Left forelimb (tissue), 1 donor: ENCODE measurements at regions not wholly inside any gene's neighbourhood (a gene's known extent, or its start where the extent isn't known, plus 50 kb on each side); places are given as distances from the start of the nearest gene placed in this dataset.

Experiments
- DNase-seq: peaks from one replicate; pipeline ENCODE4 v3.0.0-alpha.2; 2018; ENCODE audit warnings: low spot score

DNA sequence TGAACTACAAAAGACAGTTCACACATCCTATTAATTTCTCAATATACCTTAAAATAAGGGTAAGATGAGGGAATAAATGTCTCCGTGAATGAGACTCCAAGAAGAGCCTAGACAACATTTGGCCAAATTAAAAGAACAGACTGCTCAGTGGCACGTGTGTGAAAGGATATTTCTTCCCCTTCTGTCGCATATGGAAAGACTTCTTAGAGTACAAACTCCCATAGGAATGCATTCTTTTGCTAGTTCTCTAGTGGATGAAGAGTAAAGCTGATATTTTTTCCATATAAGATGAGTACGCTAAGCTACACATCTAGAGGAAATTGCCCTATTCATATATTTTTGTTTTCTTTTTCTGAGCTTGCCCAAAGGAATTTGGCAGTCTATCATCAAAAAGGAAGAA is 710.0 kb upstream of the ID2 start:
- DNase-seq: no peak

DNA sequence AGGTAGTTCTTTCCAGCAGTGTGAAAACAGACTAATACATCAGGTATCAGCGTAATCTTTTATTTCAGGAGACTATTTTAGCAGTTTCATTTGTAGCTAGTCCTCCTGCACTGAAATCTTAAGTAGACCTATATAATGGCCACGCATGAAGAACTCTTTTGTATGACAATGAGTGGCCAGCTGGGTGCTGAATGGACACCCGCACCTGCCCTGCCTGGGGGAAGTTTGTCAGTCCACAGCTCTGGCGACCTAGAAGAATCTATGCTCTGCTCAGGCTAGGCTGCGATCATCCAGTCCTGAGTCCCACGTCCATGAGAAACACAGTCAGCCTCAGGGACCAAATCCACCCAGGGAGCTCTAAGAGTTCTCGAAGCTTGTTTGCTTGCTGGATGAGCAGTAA is 709.2 kb upstream of the ID2 start:
- DNase-seq: no peak

DNA sequence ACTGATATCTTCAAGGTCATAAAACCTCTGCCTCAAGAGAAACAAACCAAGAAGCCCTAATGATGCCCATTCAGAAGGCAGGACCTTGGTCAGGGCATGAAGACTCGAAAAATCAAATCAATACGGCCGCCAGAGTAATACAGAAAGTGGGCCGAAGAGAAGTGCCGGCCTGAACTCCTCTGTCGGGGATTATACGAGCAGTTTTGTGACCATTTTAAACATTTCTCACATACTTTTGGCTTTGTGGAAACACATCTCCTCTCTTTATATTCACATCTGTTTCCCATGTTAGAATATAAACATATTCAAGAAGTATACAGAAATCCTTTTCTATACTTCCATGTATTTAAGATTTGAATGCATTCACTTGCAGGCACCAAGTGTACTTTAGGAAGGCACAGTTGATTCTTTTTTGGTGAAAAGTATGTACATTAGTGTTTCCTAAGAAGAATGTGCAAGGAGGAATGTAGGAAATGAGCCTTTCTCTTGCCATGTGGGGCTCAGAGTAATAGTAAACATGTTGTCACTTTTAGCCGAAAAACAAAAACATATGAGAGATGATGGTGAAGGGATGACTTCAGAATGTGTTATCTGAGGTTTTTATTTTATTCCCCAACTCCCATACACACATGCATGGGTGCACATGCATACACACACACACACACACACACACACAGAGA is 707.9 kb upstream of the ID2 start:
- DNase-seq: no peak

DNA sequence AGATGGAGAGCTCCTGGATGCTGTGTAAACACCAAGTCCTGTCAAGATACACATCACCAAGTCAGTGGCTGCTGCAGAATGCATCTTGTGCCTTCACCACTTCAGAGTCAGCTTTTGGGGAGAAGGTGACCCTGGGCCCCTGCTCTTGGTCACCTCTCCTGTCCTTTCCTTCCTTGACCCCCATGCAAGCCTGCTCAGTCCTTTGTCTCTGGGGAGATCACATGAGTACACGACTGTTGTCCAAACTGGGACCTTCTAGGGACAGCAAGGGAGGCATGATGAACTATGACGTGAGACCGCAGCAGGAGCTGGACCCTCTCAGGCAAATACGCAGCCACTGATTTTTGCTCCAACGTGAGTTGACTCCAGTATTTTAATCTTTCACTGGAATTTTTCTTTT is 706.9 kb upstream of the ID2 start:
- no peak for DNase-seq

DNA sequence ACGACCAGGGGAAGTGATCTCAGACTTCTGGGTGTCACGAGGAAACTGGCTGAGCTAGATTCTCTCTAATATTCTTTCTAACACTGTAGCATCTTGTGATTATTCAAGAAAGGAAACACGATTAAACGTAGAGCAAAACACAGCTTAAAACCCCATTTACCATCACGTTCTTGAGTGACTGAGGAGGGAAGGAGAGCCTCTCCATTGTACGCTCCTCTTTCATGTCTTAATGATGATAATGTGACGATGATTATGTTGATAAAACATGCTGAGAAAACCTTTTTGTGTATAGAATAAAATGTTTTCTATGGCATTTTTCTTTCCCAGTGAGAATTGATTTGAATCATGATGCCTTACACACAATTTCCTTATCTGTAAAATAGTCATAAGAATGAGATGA is 705.6 kb upstream of the ID2 start:
- DNase-seq: no peak

DNA sequence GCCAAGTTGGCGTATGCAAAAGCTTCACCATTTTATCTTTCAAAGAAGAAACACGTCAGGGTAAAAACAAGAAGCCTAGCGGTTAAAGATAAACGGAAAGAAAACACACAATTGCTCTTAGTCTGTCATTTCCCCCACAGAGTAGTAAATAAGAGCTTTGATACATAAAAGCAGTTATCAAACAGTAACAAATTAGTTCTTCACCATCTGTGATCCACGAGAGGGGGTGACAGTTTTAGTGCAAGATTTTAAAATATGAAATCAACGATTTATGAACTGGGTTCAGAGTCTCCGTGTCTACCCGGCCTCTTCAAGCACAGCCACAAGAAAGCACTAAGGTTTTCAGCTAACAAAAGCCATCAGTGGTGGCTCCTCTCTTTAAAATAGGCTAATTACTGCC is 703.9 kb upstream of the ID2 start:
- no peak for DNase-seq

DNA sequence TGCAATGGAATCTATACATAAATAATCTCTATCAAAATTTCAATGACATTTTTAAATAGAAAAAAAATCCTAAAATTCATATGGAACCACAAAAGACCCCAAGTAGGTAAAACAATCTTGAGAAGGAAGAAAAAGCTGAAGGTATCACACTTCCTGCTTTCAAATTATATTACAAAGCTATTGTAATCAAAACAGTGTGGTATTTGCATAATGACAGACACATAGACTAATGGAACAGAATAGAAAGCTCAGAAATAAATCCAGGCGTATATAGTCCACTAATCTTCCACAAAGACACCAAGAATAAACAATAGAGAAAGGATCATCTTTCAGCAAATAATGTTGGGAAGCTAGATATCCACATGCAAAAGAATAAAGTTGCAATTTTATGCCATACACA is 699.8 kb upstream of the ID2 start:
- DNase-seq: no peak

DNA sequence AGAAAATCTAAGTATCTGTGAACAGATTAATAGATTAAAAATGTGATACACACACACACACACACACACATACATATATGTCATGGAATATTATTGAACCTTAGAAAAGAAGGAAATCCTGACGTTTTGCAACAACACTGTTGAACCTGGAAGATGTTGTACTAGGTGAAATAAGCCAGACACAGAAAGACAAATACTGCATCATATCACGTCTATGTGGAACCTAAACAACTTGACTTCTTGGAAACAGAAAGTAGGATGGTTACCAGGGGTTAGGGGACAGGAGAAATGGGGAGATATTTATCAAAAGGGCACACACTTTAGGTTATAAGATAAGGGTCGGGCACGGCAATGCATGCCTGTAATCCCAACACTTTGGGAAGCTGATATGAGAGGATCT is 698.4 kb upstream of the ID2 start:
- DNase-seq: no peak

DNA sequence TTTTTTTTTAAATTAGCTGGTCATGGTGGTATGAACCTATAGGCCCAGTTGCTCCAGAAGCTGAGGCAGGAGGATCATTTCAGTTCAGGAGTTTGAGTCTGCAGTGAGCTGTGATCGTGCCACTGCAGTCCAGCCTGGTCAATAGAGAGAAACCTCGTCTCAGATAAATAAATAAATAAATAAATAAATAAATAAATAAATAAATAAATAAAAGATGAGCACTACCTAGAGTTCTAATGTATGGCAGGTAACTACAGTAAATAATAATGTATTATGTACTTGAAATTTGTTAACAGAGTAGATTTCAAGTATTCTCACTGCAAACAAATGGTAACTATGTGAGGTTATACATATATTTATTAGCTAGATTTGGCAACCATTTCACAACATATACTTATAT is 697.9 kb upstream of the ID2 start:
- no peak for DNase-seq

DNA sequence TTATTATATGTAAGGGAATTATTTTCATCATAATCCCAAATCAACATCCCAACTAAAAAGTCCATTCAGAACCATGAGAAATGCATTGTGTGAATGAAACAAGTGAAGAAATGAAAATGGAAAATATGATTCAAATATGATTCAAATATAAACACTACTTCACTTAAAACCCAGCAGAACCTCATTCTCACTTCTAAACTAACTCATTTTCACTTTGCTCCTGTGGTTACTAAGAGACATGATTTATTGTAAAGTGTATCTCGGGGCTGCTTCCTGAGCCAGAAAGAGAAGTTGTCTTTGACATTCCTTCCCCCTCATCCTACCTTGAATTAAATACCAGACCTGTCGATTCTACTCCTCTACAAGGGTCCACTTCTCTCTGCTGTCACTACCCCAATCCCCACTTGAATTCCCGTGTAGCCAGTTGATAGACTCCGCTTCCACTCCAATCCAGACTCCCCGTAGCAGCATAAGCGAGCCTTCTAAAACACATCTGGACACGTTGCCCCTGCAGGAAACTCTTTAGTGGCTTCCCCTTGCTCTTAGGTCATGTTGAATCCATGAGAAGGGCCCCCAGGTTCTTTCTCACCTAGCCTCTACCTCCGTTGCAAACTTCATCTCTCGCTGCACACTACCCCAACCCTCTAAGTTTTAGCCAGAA is 697.0 kb upstream of the ID2 start:
- DNase-seq: no peak

DNA sequence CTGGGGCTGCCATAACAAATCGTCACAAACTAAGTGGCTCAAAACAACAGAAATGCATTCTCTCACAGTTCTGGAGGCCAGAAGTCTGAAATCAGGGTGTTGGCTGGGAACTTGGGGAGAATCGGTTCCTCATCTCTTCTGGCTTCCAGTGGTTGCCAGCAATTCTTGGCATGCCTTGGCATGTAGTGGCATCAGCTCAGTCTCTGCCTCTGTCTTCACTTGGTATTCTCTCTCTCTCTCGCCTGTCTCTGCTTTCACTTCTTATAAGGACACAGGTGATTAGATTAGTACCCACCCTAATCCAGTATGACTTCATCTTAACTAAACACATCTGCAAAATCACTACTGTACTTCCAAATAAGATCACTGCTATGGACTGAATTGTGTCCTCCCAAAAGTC is 695.4 kb upstream of the ID2 start:
- no peak for DNase-seq

DNA sequence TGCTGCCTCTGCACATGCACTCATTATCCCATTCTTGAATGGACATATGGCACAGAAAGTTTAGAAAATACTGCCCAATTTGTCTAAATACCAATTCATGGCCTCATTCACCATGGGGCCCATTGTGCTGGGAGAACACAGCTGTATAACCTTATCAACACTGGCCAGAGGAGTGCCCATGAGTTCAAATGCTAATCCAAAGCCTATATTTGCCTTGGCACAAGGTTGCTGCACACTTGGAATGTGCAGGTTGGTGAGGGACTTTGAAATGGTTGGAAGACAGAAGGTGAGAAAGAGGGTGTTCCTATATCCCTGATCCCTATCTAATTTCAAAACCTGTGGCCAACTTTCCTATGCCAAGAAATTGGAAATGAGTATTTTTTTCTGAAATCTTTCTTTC is 693.9 kb upstream of the ID2 start:
- DNase-seq: no peak

DNA sequence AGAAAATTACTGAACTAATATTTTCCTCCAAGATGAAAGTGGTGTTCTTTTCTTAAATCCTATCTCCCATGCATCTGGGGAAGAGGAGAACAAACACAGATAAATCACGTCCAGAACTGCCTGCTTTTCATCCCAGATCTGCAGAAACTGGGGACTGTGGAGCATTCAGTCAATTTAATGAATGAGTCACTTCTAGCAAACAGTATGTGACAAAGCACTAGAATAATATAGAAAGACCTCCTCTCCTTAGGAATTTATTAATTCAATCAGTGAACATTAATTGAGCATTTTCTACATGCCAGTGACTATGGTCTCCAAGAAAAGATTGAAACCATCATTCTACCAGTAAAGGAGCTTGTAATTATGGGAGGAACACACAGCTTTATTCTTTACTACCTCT is 693.4 kb upstream of the ID2 start:
- DNase-seq: no peak

DNA sequence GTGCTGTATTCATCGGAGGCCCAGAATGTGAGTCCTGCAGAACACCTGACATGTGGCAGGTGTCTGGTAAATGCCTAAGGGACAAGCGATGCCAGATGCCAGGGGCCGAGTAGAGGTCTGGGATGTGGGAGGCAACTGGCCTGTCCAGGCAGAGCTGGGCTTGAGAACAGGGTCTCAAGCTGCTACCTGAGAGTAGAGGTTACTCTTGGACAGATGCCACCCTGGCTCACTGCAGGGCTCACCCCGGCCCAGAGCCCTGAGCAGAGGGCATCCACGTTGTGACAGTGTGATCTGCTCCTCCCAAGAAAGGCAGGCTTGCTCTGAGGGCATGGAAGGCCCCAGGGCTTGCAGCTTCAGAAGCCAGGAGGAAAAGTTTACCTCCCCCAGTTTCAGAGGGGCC is 692.0 kb upstream of the ID2 start:
- DNase-seq: no peak

DNA sequence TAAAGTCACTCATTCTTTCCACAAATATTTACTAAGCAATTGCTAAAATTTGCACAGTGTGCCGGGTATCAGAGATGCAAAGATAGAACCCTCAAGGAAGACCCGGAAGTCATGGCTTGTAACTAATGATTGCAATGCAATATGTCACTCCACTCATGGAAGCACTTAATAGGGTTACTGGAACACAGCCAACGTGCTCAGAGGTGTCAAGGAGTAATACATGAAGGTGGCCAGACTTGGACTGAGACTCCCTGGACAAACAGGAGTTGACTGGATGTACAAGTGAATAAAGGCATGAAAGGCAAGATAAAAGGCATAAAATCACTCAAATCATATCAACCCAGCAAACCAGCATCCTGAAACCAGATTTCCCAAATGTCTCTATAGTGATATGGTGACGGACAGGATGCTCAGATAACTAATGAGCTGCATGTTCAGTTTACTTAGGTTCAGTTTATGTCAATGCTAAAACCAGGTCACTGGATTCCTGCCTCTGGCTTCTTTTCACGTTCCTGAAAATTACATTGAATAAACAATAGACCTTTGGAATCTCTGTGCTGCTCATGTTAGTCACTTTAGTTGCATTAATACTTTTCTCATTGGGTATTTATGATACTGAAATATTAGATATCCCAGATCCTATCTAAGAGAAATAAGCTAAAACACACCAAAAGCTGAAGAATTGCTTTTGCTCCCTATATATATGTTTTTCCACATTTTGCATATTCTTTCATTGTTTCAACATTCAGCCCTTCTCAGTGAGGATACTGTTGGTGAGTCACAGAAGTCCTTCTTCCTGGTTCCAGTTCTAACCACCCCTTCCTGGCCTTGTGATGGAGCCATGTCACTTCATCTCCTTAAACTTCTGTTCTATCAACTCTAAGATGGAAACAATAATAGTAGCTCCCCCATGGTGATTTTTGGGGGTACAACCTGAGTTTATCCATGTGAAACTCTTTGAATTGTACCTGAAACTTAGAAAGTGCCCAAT is 688.9 kb upstream of the ID2 start:
- DNase-seq: no peak

DNA sequence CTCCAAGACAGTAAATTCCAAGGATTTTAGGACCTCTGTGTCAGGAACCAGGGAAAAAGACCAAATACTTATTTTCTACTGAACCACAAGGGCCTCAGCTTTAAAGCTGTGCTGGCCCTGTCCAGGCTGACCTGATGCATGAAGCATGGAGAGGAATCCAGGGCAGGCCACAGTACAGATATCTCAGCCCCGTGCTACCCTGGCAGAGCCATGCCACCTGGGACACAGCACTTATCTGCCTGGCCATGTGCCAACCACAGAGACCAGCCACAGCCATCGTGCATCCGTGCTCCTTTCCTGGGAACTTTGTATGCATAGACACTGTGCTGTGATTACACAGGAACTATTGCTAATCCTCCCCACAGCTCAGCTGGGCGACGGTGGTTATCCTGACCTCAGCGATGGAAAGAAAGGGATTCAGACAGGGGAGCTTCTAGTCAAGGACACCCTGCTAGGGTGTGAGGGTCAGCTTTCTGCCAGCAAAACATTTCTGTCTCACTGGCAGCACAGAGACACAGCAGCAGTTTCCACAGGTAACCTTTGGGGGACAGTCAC is 687.4 kb upstream of the ID2 start:
- no peak for DNase-seq

DNA sequence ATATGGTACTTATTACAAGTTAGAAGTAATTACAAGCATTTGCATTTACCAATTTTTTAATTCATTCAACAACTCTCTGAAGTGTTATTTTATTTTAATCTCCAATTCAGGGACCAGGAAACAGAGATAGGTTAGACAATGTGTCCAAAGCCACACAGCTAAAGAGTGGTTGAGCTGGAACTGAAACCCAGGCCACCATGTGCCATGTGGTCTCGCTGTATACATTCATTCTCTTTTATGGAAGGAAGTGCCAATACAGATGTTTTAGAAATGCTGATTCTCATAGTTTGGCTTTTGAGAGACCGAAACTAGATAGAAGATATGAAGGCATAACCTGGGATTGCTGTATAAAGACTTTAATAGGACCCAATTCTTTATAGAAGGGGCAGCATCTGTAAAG is 684.6 kb upstream of the ID2 start:
- no peak for DNase-seq

DNA sequence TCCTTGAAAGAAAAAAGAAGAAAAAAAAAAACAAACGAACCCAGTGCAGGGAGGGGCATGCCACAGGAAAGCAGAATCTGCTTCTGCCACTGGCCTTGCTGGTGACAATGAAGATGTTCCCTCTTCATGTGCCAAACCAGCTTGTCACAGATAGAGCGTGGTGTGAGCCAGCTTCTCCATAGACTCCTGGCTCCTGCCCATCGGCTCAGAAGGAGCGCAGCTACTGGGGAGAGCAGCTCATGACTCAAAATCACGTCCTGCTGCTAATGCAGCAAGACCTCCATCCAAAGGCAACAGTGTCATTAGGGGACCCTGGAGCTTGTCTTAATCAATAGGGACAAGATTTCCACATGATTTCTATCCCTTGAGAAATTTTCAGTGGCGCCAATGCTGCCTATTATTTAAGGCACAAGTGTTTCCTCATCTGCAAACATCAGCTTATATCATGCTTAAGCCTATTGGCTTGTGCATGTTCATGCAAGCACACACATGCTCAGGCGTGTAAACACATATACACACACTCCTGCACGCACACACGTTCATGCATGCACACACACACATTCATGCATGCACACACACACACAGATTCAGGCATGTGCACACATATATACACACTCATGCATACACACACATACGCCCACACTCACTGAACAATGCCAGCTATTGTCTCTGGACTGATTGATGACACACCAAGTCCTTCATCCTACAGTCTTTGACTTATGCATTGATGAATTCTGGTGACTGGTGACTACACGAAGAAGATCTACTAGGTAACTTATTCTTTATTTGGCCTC is 682.0 kb upstream of the ID2 start:
- no peak for DNase-seq

DNA sequence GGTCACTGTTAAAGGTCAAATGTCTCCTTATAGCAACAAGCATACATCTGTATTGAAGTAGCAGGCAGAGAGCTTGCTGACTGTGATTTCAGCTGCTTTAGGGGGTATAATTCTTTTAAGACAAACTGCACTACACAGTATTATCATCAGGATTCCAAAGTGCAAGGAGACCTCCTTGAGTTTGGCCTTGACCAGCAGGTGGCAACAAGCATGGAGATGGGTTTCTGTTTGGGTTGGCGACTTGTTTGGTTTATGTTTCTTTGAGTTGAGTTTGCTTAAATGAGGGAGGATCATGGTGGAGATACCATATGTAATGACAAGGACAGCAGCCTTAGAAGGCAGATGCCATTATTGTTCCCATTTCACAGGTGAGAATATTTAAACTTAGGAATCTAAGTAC is 681.0 kb upstream of the ID2 start:
- DNase-seq: no peak

DNA sequence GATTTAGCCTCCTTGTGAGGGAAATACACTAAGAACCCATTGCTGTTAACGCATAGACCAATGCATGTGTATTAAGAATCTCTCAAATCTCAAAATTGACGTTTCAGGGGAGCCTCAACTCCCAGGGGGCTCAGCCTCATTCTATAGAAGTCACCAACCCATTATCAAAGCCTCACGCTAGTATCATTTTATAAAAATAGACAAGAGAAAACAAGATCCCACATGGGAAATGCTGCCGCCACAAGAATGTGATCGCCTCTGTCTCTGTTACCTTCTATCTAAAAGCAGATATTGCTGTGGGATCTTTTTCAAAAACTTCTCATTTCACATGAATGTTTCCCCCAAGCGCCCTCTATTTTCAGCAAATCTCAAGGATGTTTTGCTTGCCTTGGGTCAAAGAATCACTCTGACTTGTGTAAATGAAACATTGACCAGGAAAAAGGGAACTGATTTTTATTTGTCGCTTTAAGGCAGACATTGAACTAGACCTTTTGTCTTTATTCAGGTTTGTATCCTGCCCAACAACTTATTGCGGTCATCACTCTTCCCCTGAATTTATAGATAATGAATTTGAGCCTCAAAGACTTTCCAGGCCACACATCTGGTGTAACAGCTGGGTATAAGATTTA is 679.0 kb upstream of the ID2 start:
- no peak for DNase-seq

DNA sequence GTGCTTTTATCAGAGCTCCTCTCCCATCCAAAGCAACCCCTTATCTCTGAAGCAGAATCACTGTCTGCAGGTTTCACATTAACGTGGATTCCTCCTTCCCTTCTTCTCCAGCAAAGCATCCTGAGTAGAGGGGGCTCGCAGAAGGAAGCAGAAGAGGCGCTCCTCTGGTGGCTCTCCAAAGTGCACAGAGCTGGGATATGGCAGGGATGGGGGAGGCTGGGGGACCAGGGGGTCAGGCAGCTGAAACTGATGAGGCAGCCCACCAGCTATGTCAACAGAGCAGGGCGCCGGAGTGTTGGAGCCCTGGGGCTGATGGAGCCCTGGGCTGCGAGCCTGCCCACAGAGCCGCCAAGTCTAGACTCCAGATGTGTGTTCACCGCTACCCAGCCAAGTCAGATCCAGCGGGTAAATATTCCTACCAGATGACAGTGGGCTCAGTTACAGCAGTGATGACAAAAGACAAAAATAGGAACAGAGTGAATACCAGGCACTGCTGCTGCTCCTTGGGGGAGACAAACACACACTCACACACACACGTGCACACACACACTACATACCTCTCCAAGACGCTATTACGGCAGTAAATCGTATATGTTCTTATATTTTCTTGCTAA is 678.3 kb upstream of the ID2 start:
- peak; percentile 81 for DNase-seq
